ENCODE measurements at regions not wholly inside any gene's neighbourhood (a gene's known extent, or its start where the extent isn't known, plus 50 kb on each side); places are given as distances from the start of the nearest gene placed in this dataset.
"Not testable (repeated sequence)": the region's sequence is repeated elsewhere in the genome, so short reads cannot be mapped to it uniquely, and the experiment has no call there.

- no peak for DNase-seq
Observed at GRCh38 chr9:115680231-115680630, 473.4 kb upstream of the PAPPA start.

- DNase-seq, result no peak
Observed at GRCh38 chr9:115681585-115681984, 472.0 kb upstream of the PAPPA start.

- DNase-seq, result no peak
Observed at GRCh38 chr9:115686069-115686468, 467.5 kb upstream of the PAPPA start.

- no peak for DNase-seq
Observed at GRCh38 chr9:115687356-115687755, 466.2 kb upstream of the PAPPA start.

GRCh38 chr9:115689331-115689730 lies 464.3 kb upstream of the PAPPA start:
- DNase-seq, result no peak

- DNase-seq, result no peak
Observed at GRCh38 chr9:115690786-115691496, 462.6 kb upstream of the PAPPA start.

- no peak for DNase-seq
Observed at GRCh38 chr9:115691693-115692092, 461.9 kb upstream of the PAPPA start.

GRCh38 chr9:115692868-115693267 lies 460.7 kb upstream of the PAPPA start:
- DNase-seq, result not testable (repeated sequence)

- DNase-seq, result no peak
Observed at GRCh38 chr9:115694014-115694413, 459.6 kb upstream of the PAPPA start.

GRCh38 chr9:115694991-115695390 lies 458.6 kb upstream of the PAPPA start:
- DNase-seq, result no peak

- DNase-seq, result no peak
Observed at GRCh38 chr9:115712981-115713380, 440.6 kb upstream of the PAPPA start.

GRCh38 chr9:115715666-115716065 lies 437.9 kb upstream of the PAPPA start:
- DNase-seq, result no peak

GRCh38 chr9:115717298-115717697 lies 436.3 kb upstream of the PAPPA start:
- no peak for DNase-seq

- no peak for DNase-seq
Observed at GRCh38 chr9:115717711-115718173, 435.8 kb upstream of the PAPPA start.

- no peak for DNase-seq
Observed at GRCh38 chr9:115730396-115730795, 423.2 kb upstream of the PAPPA start.

- DNase-seq, result no peak
Observed at GRCh38 chr9:115730845-115731244, 422.7 kb upstream of the PAPPA start.

- DNase-seq, result no peak
Observed at GRCh38 chr9:115733318-115734110, 420.1 kb upstream of the PAPPA start.

GRCh38 chr9:115739096-115739875 lies 414.3 kb upstream of the PAPPA start:
- no peak for DNase-seq

- no peak for DNase-seq
Observed at GRCh38 chr9:115740986-115741385, 412.6 kb upstream of the PAPPA start.

GRCh38 chr9:115743709-115744605 lies 409.6 kb upstream of the PAPPA start:
- DNase-seq, result no peak

- DNase-seq, result no peak
Observed at GRCh38 chr9:115746496-115746895, 407.1 kb upstream of the PAPPA start.

GRCh38 chr9:115747731-115748130 lies 405.9 kb upstream of the PAPPA start:
- DNase-seq, result no peak
